GM12873 (cell line): ENCODE measurements at regions not wholly inside any gene's neighbourhood (a gene's known extent, or its start where the extent isn't known, plus 50 kb on each side); places are given as distances from the start of the nearest gene placed in this dataset.

Source experiments
- TF ChIP-seq, protein P1 (sequence below): IDR thresholded peaks from 2 replicates; pipeline ENCODE4 v1.5.1; 2012; ENCODE audit warnings: low read depth, mild to moderate bottlenecking, moderate library complexity, low read length, control low read depth; ENCODE audit not compliant: insufficient read depth; ENCODE audit errors: missing control alignments

DNA sequence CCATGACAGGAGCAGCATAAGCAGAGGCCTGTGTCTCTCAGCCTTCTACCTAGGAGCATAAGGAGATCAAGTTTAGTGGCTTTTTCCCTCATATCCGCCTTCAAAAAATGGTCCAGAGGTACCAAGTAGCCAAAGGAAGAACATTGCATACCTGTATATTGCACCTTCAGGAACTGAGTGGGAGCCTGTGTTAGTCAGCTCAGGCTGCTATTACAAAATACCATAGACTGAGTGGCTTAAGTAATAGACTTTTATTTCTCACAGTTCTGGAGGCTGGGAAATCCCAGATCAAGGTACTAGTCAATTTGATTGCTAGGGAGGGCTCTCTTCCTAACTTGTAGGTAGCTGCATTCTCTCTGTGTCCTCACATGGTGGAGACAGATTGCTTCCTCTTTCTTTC is 597.4 kb upstream of the PTGER4 start:
- TF ChIP-seq, protein P1, sequence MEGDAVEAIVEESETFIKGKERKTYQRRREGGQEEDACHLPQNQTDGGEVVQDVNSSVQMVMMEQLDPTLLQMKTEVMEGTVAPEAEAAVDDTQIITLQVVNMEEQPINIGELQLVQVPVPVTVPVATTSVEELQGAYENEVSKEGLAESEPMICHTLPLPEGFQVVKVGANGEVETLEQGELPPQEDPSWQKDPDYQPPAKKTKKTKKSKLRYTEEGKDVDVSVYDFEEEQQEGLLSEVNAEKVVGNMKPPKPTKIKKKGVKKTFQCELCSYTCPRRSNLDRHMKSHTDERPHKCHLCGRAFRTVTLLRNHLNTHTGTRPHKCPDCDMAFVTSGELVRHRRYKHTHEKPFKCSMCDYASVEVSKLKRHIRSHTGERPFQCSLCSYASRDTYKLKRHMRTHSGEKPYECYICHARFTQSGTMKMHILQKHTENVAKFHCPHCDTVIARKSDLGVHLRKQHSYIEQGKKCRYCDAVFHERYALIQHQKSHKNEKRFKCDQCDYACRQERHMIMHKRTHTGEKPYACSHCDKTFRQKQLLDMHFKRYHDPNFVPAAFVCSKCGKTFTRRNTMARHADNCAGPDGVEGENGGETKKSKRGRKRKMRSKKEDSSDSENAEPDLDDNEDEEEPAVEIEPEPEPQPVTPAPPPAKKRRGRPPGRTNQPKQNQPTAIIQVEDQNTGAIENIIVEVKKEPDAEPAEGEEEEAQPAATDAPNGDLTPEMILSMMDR: no peak

DNA sequence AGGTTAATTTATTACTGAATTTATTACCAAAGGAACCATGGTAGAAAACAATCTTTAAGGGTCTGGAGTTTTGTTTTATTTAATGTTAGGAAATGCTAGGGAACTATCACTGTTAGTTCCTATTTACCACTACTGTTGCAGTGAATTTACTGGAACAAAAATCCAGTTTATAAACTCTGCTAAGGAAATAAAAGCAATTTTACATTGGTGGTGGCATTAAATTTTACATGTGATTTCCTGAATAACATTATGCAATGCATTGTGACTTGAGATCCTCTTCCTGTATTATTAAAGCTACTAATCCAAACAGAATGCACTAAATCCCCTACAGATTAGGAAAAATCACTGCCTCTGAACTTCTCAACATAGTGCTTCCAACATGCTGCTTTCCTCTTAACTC is 599.5 kb upstream of the PTGER4 start:
- TF ChIP-seq, protein P1: no peak

DNA sequence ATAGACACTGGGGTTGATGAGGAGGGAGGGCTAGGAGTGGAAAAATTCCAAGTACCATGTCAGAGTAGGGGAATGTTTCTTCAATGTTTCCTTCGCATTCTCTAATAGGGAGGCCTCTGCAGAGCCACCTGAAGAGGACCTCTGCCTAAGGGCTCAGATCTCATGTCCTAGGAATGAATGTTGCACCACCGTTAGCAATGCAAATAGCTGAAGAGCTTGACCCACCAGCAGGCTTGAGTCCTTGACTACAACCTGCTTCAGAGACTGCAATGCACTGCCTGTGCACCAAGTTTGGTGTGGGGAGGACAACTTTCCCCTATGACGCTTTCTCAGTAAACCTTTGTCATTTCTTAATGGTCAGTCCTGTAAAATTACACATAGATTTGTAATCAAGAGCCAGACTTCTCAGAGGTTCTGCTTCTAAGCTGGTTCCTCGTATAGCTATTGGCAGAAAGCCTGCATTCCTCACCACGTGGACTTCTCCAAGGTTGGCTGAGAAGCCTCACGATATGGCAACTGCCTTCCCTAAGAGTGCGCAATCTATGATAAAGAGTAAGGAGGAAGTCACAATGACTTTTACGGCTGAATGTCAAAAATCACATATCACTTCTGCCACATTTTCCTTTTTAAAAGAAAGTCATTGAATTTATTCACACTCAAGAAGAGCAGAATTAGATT is 600.7 kb upstream of the PTGER4 start:
- TF ChIP-seq, protein P1: no peak

DNA sequence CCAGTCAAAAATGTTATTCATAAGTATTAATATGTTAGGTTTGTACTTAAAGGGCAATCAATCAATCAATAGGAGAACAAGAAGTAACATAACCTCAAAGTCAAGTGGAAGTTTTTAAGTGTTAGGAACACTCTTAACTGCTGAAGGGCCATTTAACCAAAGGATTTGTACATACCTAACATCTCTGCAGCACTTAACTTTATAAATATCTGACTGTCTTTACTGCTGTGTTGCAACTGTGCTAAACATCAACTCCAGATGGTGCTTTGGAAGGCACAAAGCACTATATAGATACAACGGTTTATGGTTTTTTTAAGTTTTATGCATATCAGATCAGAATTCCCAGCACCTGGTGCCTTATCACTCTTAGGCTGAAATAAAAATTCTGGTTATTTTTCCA is 604.9 kb upstream of the PTGER4 start:
- TF ChIP-seq, protein P1: no peak

DNA sequence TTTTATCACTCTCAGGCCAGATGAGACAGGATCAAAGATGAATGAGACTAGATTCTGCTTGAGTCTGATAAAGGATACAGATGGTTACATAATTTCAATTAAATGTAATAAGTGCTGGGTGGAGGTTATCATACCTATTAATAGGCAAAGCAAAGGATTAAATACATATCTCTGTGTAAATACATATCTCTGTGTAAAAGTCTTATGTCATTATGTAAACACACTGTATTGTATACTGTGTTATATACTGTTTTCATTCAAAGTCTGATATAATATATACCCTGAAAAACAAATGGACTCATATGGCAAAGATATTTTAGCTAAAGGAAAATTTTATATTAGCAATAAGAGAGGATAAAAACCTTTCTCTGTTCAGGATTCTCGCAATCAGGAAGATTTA is 605.8 kb upstream of the PTGER4 start:
- TF ChIP-seq, protein P1: no peak

DNA sequence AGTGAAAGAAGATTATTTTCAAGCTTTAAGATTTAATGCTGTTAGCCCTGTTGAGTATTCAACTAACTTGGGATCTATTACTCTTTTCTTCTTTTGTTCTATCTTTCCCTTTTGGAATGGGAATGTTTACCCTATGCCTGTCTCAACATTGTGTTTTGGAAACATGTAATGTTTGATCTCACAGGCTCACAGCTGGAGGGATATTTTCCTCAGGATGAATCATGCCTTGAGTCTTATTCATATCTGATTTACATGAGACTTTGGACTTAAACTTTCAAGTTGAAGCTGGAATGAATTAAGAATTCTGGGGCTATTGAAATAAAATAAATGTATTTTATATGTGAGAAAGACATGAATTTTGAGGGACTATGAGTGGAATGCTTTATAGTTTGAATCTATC is 607.8 kb upstream of the PTGER4 start:
- TF ChIP-seq, protein P1: no peak

DNA sequence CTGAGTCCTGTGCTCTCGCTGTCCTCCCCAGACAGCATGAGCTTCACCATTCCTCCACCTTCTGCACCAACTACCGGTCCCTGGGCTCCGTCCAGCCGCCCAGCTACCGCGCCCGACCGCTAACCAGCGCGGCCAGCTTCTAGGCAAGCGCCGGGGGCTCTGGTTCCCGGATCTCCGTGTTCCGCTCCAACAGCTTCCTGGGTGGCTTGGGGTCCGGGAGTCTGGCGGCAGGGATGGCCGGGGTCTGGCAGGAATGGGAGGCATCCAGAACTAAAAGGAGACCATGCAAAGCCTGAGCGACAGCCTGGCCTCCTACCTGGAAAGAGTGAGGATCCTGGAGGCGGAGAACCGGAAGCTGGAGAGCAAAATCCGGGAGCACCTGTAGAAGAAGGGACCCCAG is 613.1 kb upstream of the PTGER4 start:
- TF ChIP-seq, protein P1: no peak
